SU-DHL-6 (cell line): ENCODE measurements at regions not wholly inside any gene's neighbourhood (a gene's known extent, or its start where the extent isn't known, plus 50 kb on each side); places are given as distances from the start of the nearest gene placed in this dataset.

Source experiments
- CTCF ChIP-seq: fragments of 200-600 bp; sonication (generic); IDR thresholded peaks from one replicate; pipeline ENCODE4 v1.5.1; 2017; ENCODE audit warnings: antibody characterized with exemption, mild to moderate bottlenecking, low read length, moderate library complexity; ENCODE audit not compliant: insufficient read depth, poor library complexity, severe bottlenecking
- EZH2phosphoT487 ChIP-seq: fragments of 200-600 bp; sonication (generic), shearing (Covaris generic); conservative IDR thresholded peaks from 2 replicates; pipeline ENCODE4 v1.6.1; 2018; ENCODE audit warnings: mild to moderate bottlenecking, antibody characterized with exemption, low read length, moderate library complexity, mixed read lengths

DNA sequence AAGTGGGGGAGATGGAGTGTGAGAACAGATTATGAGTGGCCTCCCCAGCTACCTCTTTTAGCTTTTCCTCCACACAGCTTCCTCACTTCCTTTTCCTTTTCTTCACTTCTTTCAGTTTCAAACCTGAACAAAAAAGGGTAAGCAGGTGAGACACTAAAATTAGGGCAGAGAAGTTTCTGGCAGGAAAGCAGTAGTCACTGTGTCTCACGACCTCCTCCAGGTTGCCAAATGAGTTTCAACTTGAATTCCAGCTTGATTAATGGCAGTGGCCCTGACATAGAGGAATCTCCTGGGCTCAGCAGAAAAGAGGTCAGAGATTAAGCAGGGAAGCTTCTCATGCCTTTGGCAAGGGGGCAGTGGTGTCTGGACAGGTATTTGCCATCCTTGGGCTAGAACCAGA lies 63.7 kb upstream of the SPINK5 start:
- TF ChIP-seq EZH2phosphoT487 (no peak), CTCF (no peak)
